OCI-LY3 (cell line): ENCODE measurements at regions not wholly inside any gene's neighbourhood (a gene's known extent, or its start where the extent isn't known, plus 50 kb on each side); places are given as distances from the start of the nearest gene placed in this dataset.

Source experiments
- H2AFZ ChIP-seq: fragments of 200-600, 300-600 bp; shearing (Covaris generic); 2 replicates; pipeline ENCODE4 v1.6.0; 2014; ENCODE audit warnings: antibody characterized with exemption, low read depth, low read length
- H3K27ac ChIP-seq: fragments of 200-600, 300-600 bp; sonication (generic); 2 replicates; pipeline ENCODE4 v1.5.1; 2014; ENCODE audit warnings: mild to moderate bottlenecking, low read length, moderate library complexity, mixed read lengths
- H3K27me3 ChIP-seq: fragments of 200-600, 300-600 bp; sonication (generic); 2 replicates; pipeline ENCODE4 v1.6.1; 2014; ENCODE audit warnings: low read depth, low read length, mixed read lengths
- H3K36me3 ChIP-seq: fragments of 200-600, 300-600 bp; sonication (generic); replicated peaks from 2 replicates; pipeline ENCODE3; 2014; ENCODE audit warnings: low read depth, low read length, mixed read lengths
- H3K4me1 ChIP-seq: fragments of 300-600, 200-600 bp; sonication (generic); 2 replicates; pipeline ENCODE4 v1.6.1; 2014; ENCODE audit warnings: low read length, mixed read lengths
- H3K4me2 ChIP-seq: fragments of 200-600, 300-600 bp; sonication (generic); 2 replicates; pipeline ENCODE4 v1.6.1; 2014; ENCODE audit warnings: low read length, mixed read lengths
- H3K4me3 ChIP-seq: fragments of 300-600, 200-600 bp; sonication (generic); 2 replicates; pipeline ENCODE4 v1.5.1; 2014; ENCODE audit warnings: antibody characterized with exemption, mild to moderate bottlenecking, low read length, moderate library complexity
- H3K79me2 ChIP-seq: fragments of 300-600, 200-600 bp; shearing (Covaris generic); 2 replicates; pipeline ENCODE4 v1.6.1; 2014; ENCODE audit warnings: mild to moderate bottlenecking, low read length, mixed read lengths
- H3K9ac ChIP-seq: fragments of 300-600, 200-600 bp; shearing (Covaris generic); 2 replicates; pipeline ENCODE4 v1.6.0; 2014; ENCODE audit warnings: mild to moderate bottlenecking, low read length, moderate library complexity
- H3K9me3 ChIP-seq: fragments of 200-600, 300-600 bp; shearing (Covaris generic); 2 replicates; pipeline ENCODE4 v1.6.1; 2014; ENCODE audit warnings: low read length, mixed read lengths; ENCODE audit not compliant: insufficient read depth
- H4K20me1 ChIP-seq: fragments of 200-600, 300-600 bp; sonication (generic); 2 replicates; pipeline ENCODE4 v1.6.1; 2016; ENCODE audit warnings: low read length, mixed read lengths; ENCODE audit not compliant: insufficient read depth
- CTCF ChIP-seq: fragments of 200-600, 300-600 bp; sonication (generic); IDR thresholded peaks from 2 replicates; pipeline ENCODE4 v1.5.1; 2014; ENCODE audit warnings: antibody characterized with exemption, low read length, low read depth
- EZH2phosphoT487 ChIP-seq: fragments of 200-600 bp; shearing (Covaris generic); IDR thresholded peaks from 2 replicates; pipeline ENCODE4 v1.6.1; 2018; ENCODE audit warnings: antibody characterized with exemption, mixed run types, low read depth

- no peaks in the 10 kb centered on the region for H3K79me2 ChIP-seq
- H3K9me3 ChIP-seq, result no peaks in the 10 kb centered on the region
- H2AFZ ChIP-seq, result no peak overlapping the region
These were observed 188.2 kb upstream of the LYPLAL1 start for GRCh38 chr1:218985424-218985984.

DNA sequence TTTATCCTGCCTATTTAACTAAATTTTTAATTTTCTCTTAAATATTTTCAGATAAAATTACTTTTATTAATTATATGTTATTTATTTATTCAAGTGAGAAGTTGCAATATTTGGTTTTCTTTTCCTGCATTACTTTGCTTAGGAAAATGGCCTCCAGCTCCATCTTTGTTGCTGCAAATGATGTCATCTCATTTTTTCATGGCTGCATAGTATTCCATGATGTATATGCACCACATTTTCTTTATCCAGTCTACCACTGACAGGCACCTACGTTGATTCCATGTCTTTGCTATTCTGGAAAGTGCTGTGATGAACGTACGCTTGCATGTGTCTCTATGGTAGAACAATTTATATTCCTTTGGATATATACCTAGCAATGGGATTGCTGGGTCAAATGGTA, 186.9 kb upstream of the LYPLAL1 start:
- Histone ChIP-seq H3K27me3 (no peaks in the 10 kb centered on the region), H4K20me1 (no peaks in the 10 kb centered on the region), H3K79me2 (no peaks in the 10 kb centered on the region), H3K9ac (no peak overlapping the region), H3K36me3 (no peaks in the 10 kb centered on the region), H2AFZ (no peak overlapping the region), H3K4me3 (no peak overlapping the region), H3K27ac (no peak overlapping the region), H3K4me2 (no peak overlapping the region), H3K4me1 (no peaks in the 10 kb centered on the region), H3K9me3 (no peaks in the 10 kb centered on the region)
- TF ChIP-seq CTCF (no peak), EZH2phosphoT487 (no peak)

More at GRCh38 chr1:218985424-218985984, 188.2 kb upstream of the LYPLAL1 start:
- Histone ChIP-seq H3K4me2 (no peak overlapping the region), H3K27ac (no peak overlapping the region), H3K4me1 (no peaks in the 10 kb centered on the region), H3K9ac (no peak overlapping the region), H4K20me1 (no peaks in the 10 kb centered on the region), H3K36me3 (no peaks in the 10 kb centered on the region), H3K4me3 (no peak overlapping the region), H3K27me3 (no peaks in the 10 kb centered on the region)
- TF ChIP-seq EZH2phosphoT487 (no peak), CTCF (no peak)

GRCh38 chr1:218990019-218990418, 183.7 kb upstream of the LYPLAL1 start:
- no peak for TF ChIP-seq CTCF
- TF ChIP-seq EZH2phosphoT487, result no peak
- no peaks in the 10 kb centered on the region for H3K4me1 ChIP-seq
- no peaks in the 10 kb centered on the region for H3K9me3 ChIP-seq
- H3K4me3 ChIP-seq, result no peak overlapping the region
- no peaks in the 10 kb centered on the region for H3K27me3 ChIP-seq
- no peaks in the 10 kb centered on the region for H4K20me1 ChIP-seq
- H3K9ac ChIP-seq, result no peak overlapping the region
- no peak overlapping the region for H2AFZ ChIP-seq
- H3K27ac ChIP-seq, result no peak overlapping the region
- no peaks in the 10 kb centered on the region for H3K36me3 ChIP-seq
- no peaks in the 10 kb centered on the region for H3K79me2 ChIP-seq
- no peak overlapping the region for H3K4me2 ChIP-seq

DNA sequence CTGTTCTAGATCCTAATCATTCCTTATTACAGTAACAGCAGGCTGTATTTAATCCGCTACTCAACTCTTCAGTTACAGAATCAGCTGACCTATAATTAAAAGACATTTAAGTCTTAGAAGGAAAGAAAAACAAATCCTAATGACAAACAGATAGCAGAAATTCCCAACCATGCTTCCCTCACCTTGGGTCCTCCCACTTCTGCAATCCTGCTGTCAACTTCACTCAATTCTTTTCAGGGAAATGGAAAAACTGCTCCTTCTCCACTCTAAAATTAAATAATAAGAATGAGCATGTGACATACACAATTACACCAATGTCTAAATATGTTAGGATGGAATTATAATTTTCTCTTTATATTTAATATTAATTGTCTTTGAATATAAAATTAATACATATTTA, 182.6 kb upstream of the LYPLAL1 start:
- no peaks in the 10 kb centered on the region for H3K9me3 ChIP-seq
- TF ChIP-seq EZH2phosphoT487 (no peak), CTCF (no peak)
- no peaks in the 10 kb centered on the region for H3K79me2 ChIP-seq
- no peak overlapping the region for H3K4me2 ChIP-seq
- no peaks in the 10 kb centered on the region for H3K27me3 ChIP-seq
- H3K4me3 ChIP-seq, result no peak overlapping the region
- no peak overlapping the region for H3K27ac ChIP-seq
- no peaks in the 10 kb centered on the region for H3K36me3 ChIP-seq
- no peaks in the 10 kb centered on the region for H3K4me1 ChIP-seq
- H3K9ac ChIP-seq, result no peak overlapping the region
- H2AFZ ChIP-seq, result no peak overlapping the region
- no peaks in the 10 kb centered on the region for H4K20me1 ChIP-seq
